Lower leg skin (tissue), 3 donors: ENCODE measurements at regions not wholly inside any gene's neighbourhood (a gene's known extent, or its start where the extent isn't known, plus 50 kb on each side); places are given as distances from the start of the nearest gene placed in this dataset.

Source experiments
- POLR2A ChIP-seq, 2 donors: fragments of 450-650 bp; IDR thresholded peaks; one replicate each; pipeline ENCODE4 v1.6.1; 2016 to 2017; ENCODE audit warnings: antibody characterized with exemption in 2 of 2, mild to moderate bottlenecking in 1 of 2, moderate library complexity in 1 of 2
- TF ChIP-seq, protein P1 (sequence below), 3 donors: fragments of 450-650 bp; IDR thresholded peaks; one replicate each; pipeline ENCODE4 v1.5.1; 2016; ENCODE audit warnings: antibody characterized with exemption in 3 of 3, mild to moderate bottlenecking in 3 of 3, moderate library complexity in 2 of 3

DNA sequence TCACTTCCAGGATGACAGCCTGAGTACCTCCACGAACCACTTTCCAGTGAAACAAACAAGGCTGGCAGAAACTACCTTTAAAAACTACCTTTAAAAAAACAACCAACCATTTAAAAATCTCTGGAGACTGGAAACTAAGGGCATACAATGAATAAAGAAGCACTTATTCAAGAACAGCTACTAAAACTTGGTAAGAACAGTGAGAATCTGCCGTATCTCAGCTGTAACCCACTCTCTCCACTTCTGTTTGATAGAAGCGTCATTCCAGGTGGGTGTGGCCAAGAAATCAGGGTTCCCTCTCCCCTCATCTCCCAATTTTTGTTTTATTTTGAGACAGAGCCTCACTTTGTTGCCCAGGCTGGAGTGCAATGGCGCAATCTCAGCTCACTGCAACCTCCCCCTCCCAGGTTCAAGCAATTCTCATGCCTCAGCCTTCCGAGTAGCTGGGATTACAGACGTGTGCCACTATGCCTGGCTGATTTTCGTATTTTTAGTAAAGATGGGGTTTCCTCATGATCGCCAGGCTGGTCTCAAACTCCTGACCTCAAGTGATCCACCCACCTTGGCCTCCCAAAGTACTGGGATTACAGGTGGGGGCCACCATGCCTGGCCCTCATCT lies 158.8 kb upstream of the CHST15 start:
- no peak for TF ChIP-seq POLR2A (IDR thresholded peaks at IDR 0.05)
- TF ChIP-seq, protein P1, sequence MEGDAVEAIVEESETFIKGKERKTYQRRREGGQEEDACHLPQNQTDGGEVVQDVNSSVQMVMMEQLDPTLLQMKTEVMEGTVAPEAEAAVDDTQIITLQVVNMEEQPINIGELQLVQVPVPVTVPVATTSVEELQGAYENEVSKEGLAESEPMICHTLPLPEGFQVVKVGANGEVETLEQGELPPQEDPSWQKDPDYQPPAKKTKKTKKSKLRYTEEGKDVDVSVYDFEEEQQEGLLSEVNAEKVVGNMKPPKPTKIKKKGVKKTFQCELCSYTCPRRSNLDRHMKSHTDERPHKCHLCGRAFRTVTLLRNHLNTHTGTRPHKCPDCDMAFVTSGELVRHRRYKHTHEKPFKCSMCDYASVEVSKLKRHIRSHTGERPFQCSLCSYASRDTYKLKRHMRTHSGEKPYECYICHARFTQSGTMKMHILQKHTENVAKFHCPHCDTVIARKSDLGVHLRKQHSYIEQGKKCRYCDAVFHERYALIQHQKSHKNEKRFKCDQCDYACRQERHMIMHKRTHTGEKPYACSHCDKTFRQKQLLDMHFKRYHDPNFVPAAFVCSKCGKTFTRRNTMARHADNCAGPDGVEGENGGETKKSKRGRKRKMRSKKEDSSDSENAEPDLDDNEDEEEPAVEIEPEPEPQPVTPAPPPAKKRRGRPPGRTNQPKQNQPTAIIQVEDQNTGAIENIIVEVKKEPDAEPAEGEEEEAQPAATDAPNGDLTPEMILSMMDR (IDR thresholded peaks at IDR 0.05): no peak
